ENCODE measurements at regions not wholly inside any gene's neighbourhood (a gene's known extent, or its start where the extent isn't known, plus 50 kb on each side); places are given as distances from the start of the nearest gene placed in this dataset.

DNA sequence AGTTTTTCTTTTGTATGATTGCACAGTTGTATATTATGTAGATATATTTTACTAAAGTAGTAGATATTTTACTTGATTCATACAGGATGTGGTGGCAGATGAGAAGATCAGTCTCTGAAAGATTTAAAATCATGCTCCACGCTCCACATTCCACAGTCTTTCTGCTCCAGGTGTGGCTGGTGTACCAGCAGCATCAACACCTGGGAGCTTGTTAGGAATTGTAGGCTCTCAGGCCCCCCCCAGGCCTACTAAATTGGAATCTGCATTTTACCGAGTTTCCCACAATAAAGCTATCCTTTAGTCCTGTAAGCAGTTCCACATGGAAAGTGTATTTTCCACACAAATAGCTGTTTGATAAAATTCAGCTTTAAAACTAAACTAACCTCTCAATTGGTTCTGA is 537.4 kb downstream of the BCKDHB start:
- no peak overlapping the region for H3K27ac ChIP-seq (ENCODE audit: low read length)
- DNase-seq: no peak
- H4K20me1 ChIP-seq (ENCODE audit: insufficient read depth, low read depth, low read length): no peaks in the 10 kb centered on the region
- no peak overlapping the region for H2AFZ ChIP-seq (ENCODE audit: low read length)
- no peak overlapping the region for H3K4me2 ChIP-seq (ENCODE audit: low read depth, low read length, poor library complexity, severe bottlenecking)
- no peaks in the 10 kb centered on the region for H3K9me3 ChIP-seq (ENCODE audit: low read length)
- H3K9me2 ChIP-seq (replicated peaks; ENCODE audit: insufficient read depth, low read length): no peaks in the 10 kb centered on the region
- H3K27me3 ChIP-seq (ENCODE audit: low read length): no peaks in the 10 kb centered on the region
- no peaks in the 10 kb centered on the region for H3K36me3 ChIP-seq (ENCODE audit: insufficient read depth, low read length)
- no peaks in the 10 kb centered on the region for H3K79me2 ChIP-seq (ENCODE audit: low read length)
- H3K4me1 ChIP-seq (ENCODE audit: low read length): no peaks in the 10 kb centered on the region
- H3K9ac ChIP-seq (ENCODE audit: low read length): no peak overlapping the region
- H3K4me3 ChIP-seq (ENCODE audit: low read length): no peak overlapping the region

DNA sequence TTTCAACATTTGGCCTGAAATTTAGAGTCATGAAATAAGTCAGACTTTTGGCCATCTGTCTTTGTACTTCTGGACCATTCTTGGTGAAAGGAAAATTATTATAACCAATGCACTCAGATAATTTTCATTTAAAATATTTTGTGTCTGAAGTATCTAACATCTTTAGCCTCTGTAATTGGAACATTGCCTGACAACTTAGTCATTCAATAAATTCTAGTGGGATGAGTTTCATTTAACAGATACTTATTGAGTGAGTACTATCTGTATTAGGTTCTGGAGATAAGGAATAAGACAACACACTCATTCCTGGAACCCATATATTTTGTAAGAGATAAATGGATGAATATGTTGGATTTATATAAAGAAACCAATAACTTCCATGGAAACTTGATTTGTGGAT is 536.0 kb downstream of the BCKDHB start:
- no peaks in the 10 kb centered on the region for H3K9me3 ChIP-seq (ENCODE audit: low read length)
- H2AFZ ChIP-seq (ENCODE audit: low read length): no peak overlapping the region
- H4K20me1 ChIP-seq (ENCODE audit: insufficient read depth, low read depth, low read length): no peaks in the 10 kb centered on the region
- no peak for DNase-seq
- H3K27me3 ChIP-seq (ENCODE audit: low read length): no peaks in the 10 kb centered on the region
- H3K36me3 ChIP-seq (ENCODE audit: insufficient read depth, low read length): no peaks in the 10 kb centered on the region
- no peak overlapping the region for H3K27ac ChIP-seq (ENCODE audit: low read length)
- H3K4me2 ChIP-seq (ENCODE audit: low read depth, low read length, poor library complexity, severe bottlenecking): no peak overlapping the region
- no peak overlapping the region for H3K4me3 ChIP-seq (ENCODE audit: low read length)
- H3K9ac ChIP-seq (ENCODE audit: low read length): no peak overlapping the region
- no peaks in the 10 kb centered on the region for H3K9me2 ChIP-seq (replicated peaks; ENCODE audit: insufficient read depth, low read length)
- no peaks in the 10 kb centered on the region for H3K4me1 ChIP-seq (ENCODE audit: low read length)
- no peaks in the 10 kb centered on the region for H3K79me2 ChIP-seq (ENCODE audit: low read length)

GRCh38 chr6:80641591-80641990 is 535.1 kb downstream of the BCKDHB start:
- no peaks in the 10 kb centered on the region for H3K4me1 ChIP-seq (ENCODE audit: low read length)
- H3K27me3 ChIP-seq (ENCODE audit: low read length): no peaks in the 10 kb centered on the region
- H2AFZ ChIP-seq (ENCODE audit: low read length): no peak overlapping the region
- H3K9ac ChIP-seq (ENCODE audit: low read length): no peak overlapping the region
- no peaks in the 10 kb centered on the region for H3K79me2 ChIP-seq (ENCODE audit: low read length)
- no peaks in the 10 kb centered on the region for H3K9me2 ChIP-seq (replicated peaks; ENCODE audit: insufficient read depth, low read length)
- H3K4me2 ChIP-seq (ENCODE audit: low read depth, low read length, poor library complexity, severe bottlenecking): no peak overlapping the region
- no peaks in the 10 kb centered on the region for H4K20me1 ChIP-seq (ENCODE audit: insufficient read depth, low read depth, low read length)
- H3K9me3 ChIP-seq (ENCODE audit: low read length): no peaks in the 10 kb centered on the region
- H3K36me3 ChIP-seq (ENCODE audit: insufficient read depth, low read length): no peaks in the 10 kb centered on the region
- no peak overlapping the region for H3K27ac ChIP-seq (ENCODE audit: low read length)
- no peak overlapping the region for H3K4me3 ChIP-seq (ENCODE audit: low read length)
- no peak for DNase-seq

DNA sequence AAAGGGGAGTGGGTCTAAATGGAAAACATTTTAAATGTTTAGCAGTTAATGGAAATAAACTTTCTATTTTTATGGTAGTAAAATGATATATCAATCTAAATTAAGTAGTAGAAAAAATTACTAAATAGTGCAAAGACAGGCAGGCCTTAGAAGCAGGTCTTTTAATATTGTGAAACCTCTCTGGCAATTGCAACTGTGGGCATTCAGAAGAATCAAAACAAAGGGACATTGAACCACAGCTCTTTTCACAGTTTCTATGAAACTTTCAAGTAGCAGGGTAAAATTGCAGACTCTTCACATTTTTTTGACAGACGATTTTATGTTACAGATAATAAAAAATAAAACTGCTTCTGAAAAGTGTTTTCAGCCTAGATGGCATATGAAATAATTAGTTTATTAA is 533.7 kb downstream of the BCKDHB start:
- Histone ChIP-seq H3K4me3 (ENCODE audit: low read length) (no peak overlapping the region), H3K36me3 (ENCODE audit: insufficient read depth, low read length) (no peaks in the 10 kb centered on the region), H3K9me3 (ENCODE audit: low read length) (no peaks in the 10 kb centered on the region), H2AFZ (ENCODE audit: low read length) (no peak overlapping the region), H3K27me3 (ENCODE audit: low read length) (no peaks in the 10 kb centered on the region), H3K27ac (ENCODE audit: low read length) (no peak overlapping the region), H3K4me1 (ENCODE audit: low read length) (no peaks in the 10 kb centered on the region), H3K4me2 (ENCODE audit: low read depth, low read length, poor library complexity, severe bottlenecking) (no peak overlapping the region), H4K20me1 (ENCODE audit: insufficient read depth, low read depth, low read length) (no peaks in the 10 kb centered on the region), H3K9me2 (replicated peaks; ENCODE audit: insufficient read depth, low read length) (no peaks in the 10 kb centered on the region), H3K79me2 (ENCODE audit: low read length) (no peaks in the 10 kb centered on the region), H3K9ac (ENCODE audit: low read length) (no peak overlapping the region)
- no peak for DNase-seq

DNA sequence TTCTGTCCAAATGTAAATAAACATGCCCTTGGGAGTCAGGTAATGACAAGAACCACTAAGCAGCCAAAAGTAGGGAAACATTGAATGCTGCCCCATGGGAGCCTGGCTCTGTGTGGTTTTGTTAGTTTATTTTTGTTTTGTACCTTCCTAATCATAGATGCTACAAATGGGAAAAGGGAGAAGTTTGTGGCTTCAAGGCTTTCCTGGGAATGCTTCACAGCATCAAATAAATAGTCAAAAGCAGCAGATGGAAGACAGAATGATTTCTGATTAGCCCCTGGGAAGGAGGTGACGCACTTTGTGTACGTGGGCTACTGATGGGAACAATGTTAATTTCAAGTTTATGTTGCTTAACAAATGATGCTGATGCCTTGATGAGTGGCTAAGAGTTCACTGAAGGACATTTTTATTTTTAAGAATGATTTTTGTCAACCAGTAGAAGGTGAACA is 532.7 kb downstream of the BCKDHB start:
- H3K9me3 ChIP-seq (ENCODE audit: low read length): no peaks in the 10 kb centered on the region
- H4K20me1 ChIP-seq (ENCODE audit: insufficient read depth, low read depth, low read length): no peaks in the 10 kb centered on the region
- no peaks in the 10 kb centered on the region for H3K27me3 ChIP-seq (ENCODE audit: low read length)
- H3K9me2 ChIP-seq (replicated peaks; ENCODE audit: insufficient read depth, low read length): no peaks in the 10 kb centered on the region
- H3K4me2 ChIP-seq (ENCODE audit: low read depth, low read length, poor library complexity, severe bottlenecking): no peak overlapping the region
- H2AFZ ChIP-seq (ENCODE audit: low read length): no peak overlapping the region
- H3K79me2 ChIP-seq (ENCODE audit: low read length): no peaks in the 10 kb centered on the region
- no peaks in the 10 kb centered on the region for H3K36me3 ChIP-seq (ENCODE audit: insufficient read depth, low read length)
- no peaks in the 10 kb centered on the region for H3K4me1 ChIP-seq (ENCODE audit: low read length)
- no peak overlapping the region for H3K4me3 ChIP-seq (ENCODE audit: low read length)
- no peak overlapping the region for H3K9ac ChIP-seq (ENCODE audit: low read length)
- no peak for DNase-seq
- H3K27ac ChIP-seq (ENCODE audit: low read length): no peak overlapping the region

GRCh38 chr6:80638213-80639055 is 532.0 kb downstream of the BCKDHB start:
- Histone ChIP-seq H2AFZ (ENCODE audit: low read length) (no peak overlapping the region), H3K4me1 (ENCODE audit: low read length) (no peaks in the 10 kb centered on the region), H3K79me2 (ENCODE audit: low read length) (no peaks in the 10 kb centered on the region), H3K27ac (ENCODE audit: low read length) (no peak overlapping the region), H3K9me2 (replicated peaks; ENCODE audit: insufficient read depth, low read length) (no peaks in the 10 kb centered on the region), H3K4me2 (ENCODE audit: low read depth, low read length, poor library complexity, severe bottlenecking) (no peak overlapping the region), H3K27me3 (ENCODE audit: low read length) (no peaks in the 10 kb centered on the region), H3K4me3 (ENCODE audit: low read length) (no peak overlapping the region), H3K9ac (ENCODE audit: low read length) (no peak overlapping the region), H3K9me3 (ENCODE audit: low read length) (no peaks in the 10 kb centered on the region), H3K36me3 (ENCODE audit: insufficient read depth, low read length) (no peaks in the 10 kb centered on the region), H4K20me1 (ENCODE audit: insufficient read depth, low read depth, low read length) (no peaks in the 10 kb centered on the region)
- DNase-seq: no peak

- H3K4me1 ChIP-seq (ENCODE audit: low read length): no peaks in the 10 kb centered on the region
- H3K4me3 ChIP-seq (ENCODE audit: low read length): no peak overlapping the region
- H3K9me3 ChIP-seq (ENCODE audit: low read length): no peaks in the 10 kb centered on the region
- no peak overlapping the region for H3K27ac ChIP-seq (ENCODE audit: low read length)
- H3K4me2 ChIP-seq (ENCODE audit: low read depth, low read length, poor library complexity, severe bottlenecking): no peak overlapping the region
- H2AFZ ChIP-seq (ENCODE audit: low read length): no peak overlapping the region
- no peaks in the 10 kb centered on the region for H3K36me3 ChIP-seq (ENCODE audit: insufficient read depth, low read length)
- H3K79me2 ChIP-seq (ENCODE audit: low read length): no peaks in the 10 kb centered on the region
- H3K9me2 ChIP-seq (replicated peaks; ENCODE audit: insufficient read depth, low read length): no peaks in the 10 kb centered on the region
- no peak overlapping the region for H3K9ac ChIP-seq (ENCODE audit: low read length)
- H4K20me1 ChIP-seq (ENCODE audit: insufficient read depth, low read depth, low read length): no peaks in the 10 kb centered on the region
- no peak for DNase-seq
- H3K27me3 ChIP-seq (ENCODE audit: low read length): no peaks in the 10 kb centered on the region
These were observed 530.8 kb downstream of the BCKDHB start for GRCh38 chr6:80637312-80637711.

DNA sequence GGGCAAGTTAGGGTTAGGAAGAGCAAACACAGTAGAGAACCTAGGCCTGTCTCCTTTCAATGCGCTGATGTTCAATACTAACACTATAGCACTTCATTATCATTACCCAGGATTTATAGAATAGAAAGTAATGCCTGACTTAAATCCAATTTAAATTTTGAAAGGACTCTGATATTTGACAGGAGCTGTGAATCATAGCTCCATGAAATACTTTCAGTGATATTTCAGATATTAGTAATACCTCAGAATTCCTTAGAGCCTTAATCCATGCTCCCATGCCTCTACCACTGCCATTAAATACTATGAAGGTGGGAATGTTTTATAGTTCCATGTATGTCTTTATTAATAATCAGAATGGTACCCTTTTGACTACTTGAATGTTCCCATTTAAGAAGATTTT is 530.2 kb downstream of the BCKDHB start:
- no peak for DNase-seq
- H3K79me2 ChIP-seq (ENCODE audit: low read length): no peaks in the 10 kb centered on the region
- H3K4me3 ChIP-seq (ENCODE audit: low read length): no peak overlapping the region
- H3K9ac ChIP-seq (ENCODE audit: low read length): no peak overlapping the region
- H3K4me2 ChIP-seq (ENCODE audit: low read depth, low read length, poor library complexity, severe bottlenecking): no peak overlapping the region
- H3K36me3 ChIP-seq (ENCODE audit: insufficient read depth, low read length): no peaks in the 10 kb centered on the region
- H3K9me2 ChIP-seq (replicated peaks; ENCODE audit: insufficient read depth, low read length): no peaks in the 10 kb centered on the region
- no peak overlapping the region for H2AFZ ChIP-seq (ENCODE audit: low read length)
- no peaks in the 10 kb centered on the region for H3K4me1 ChIP-seq (ENCODE audit: low read length)
- no peak overlapping the region for H3K27ac ChIP-seq (ENCODE audit: low read length)
- no peaks in the 10 kb centered on the region for H4K20me1 ChIP-seq (ENCODE audit: insufficient read depth, low read depth, low read length)
- no peaks in the 10 kb centered on the region for H3K27me3 ChIP-seq (ENCODE audit: low read length)
- H3K9me3 ChIP-seq (ENCODE audit: low read length): no peaks in the 10 kb centered on the region

Data from Karpas-422 (cell line).